ENCODE measurements at regions not wholly inside any gene's neighbourhood (a gene's known extent, or its start where the extent isn't known, plus 50 kb on each side); places are given as distances from the start of the nearest gene placed in this dataset.

- TF ChIP-seq, protein P1, sequence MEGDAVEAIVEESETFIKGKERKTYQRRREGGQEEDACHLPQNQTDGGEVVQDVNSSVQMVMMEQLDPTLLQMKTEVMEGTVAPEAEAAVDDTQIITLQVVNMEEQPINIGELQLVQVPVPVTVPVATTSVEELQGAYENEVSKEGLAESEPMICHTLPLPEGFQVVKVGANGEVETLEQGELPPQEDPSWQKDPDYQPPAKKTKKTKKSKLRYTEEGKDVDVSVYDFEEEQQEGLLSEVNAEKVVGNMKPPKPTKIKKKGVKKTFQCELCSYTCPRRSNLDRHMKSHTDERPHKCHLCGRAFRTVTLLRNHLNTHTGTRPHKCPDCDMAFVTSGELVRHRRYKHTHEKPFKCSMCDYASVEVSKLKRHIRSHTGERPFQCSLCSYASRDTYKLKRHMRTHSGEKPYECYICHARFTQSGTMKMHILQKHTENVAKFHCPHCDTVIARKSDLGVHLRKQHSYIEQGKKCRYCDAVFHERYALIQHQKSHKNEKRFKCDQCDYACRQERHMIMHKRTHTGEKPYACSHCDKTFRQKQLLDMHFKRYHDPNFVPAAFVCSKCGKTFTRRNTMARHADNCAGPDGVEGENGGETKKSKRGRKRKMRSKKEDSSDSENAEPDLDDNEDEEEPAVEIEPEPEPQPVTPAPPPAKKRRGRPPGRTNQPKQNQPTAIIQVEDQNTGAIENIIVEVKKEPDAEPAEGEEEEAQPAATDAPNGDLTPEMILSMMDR (IDR thresholded peaks at IDR 0.05), result no peak
- TF ChIP-seq POLR2A (IDR thresholded peaks at IDR 0.05), result no peak
Observed at GRCh38 chr14:30295980-30296379, 263.0 kb upstream of the G2E3 start.
